ENCODE measurements at regions not wholly inside any gene's neighbourhood (a gene's known extent, or its start where the extent isn't known, plus 50 kb on each side); places are given as distances from the start of the nearest gene placed in this dataset.

DNA sequence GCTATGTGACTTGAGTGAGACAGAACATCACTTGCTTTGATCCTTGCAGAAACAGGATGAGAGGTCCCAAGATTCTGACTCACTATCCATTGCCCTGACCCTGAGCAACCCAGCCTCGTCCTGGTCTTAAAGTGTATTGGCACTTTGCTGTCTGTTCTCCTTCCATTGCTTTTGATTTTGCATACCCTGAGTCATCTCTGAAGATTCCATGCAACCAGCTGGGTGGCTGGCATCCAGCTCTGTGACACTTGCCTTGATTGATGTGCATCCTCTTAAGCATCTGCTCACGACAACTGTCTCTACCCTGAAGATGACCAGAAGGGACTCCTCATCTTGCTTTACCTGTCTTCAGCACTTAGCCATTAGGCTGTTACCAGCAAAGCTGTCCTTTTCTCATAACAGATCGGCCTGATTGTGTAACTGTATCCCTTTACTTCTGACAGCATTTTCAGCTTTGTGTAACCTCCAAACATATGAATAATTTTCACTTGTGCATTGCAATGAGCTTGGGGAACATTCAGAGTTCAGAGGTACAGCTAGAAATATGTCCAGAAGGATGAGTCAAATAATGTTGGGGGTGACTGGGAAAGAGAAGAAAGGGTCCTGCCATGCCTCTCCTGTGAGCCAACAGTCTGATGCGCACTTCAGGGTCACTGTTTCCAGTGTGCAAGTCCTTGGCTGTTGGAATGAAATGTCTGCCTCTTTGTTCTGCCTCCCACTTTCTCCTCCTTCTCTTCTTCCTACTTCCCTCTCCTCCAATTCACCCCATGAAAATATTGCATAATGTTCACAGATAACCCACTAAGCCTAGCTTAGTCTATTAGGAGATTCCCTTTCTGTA lies 249.7 kb upstream of the OSR1 start:
- H3K27ac ChIP-seq, result no peak overlapping the region
- TF ChIP-seq, protein P1, sequence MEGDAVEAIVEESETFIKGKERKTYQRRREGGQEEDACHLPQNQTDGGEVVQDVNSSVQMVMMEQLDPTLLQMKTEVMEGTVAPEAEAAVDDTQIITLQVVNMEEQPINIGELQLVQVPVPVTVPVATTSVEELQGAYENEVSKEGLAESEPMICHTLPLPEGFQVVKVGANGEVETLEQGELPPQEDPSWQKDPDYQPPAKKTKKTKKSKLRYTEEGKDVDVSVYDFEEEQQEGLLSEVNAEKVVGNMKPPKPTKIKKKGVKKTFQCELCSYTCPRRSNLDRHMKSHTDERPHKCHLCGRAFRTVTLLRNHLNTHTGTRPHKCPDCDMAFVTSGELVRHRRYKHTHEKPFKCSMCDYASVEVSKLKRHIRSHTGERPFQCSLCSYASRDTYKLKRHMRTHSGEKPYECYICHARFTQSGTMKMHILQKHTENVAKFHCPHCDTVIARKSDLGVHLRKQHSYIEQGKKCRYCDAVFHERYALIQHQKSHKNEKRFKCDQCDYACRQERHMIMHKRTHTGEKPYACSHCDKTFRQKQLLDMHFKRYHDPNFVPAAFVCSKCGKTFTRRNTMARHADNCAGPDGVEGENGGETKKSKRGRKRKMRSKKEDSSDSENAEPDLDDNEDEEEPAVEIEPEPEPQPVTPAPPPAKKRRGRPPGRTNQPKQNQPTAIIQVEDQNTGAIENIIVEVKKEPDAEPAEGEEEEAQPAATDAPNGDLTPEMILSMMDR (conservative IDR thresholded peaks at IDR 0.05), result no peak

DNA sequence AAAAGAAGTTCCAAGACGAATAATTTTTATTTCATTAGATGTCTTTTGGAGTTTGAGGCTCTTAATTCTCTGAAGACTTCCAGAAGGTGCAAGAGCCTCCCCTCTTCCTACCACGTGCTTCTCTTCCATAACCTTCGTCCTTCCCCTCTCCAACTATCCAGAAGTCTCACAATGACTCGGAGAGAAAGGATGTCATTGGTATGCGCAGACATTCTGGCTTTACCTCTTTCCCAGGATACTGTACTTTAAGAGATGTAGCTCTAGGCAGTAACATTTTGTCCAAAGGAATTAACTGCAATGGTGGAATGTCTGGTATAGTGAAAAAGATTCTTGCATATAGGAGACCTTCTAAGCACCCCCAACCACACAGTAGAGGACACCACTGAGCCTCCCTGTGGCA lies 249.0 kb upstream of the OSR1 start:
- TF ChIP-seq, protein P1 (conservative IDR thresholded peaks at IDR 0.05), result no peak
- H3K27ac ChIP-seq, result no peak overlapping the region

DNA sequence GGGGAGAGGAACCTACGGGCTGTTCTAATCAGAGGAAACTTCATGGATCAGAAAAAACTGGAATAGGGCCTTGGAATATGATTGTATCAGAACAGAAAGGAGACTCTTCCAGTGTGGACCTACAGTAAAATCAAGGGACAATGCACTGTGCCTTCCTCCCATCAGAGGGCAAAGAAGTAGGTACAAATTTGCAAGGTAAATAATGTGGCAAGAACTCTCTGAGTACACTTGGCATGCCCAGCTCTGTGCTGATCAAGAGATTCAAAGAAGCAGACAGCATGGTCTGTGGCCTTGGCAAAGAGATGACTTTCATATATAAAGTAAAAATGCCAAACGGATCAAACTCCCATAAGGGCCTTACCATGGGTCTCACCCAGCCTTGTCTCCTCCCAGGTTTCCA lies 242.6 kb upstream of the OSR1 start:
- no peak overlapping the region for H3K27ac ChIP-seq
- TF ChIP-seq, protein P1 (conservative IDR thresholded peaks at IDR 0.05), result no peak

DNA sequence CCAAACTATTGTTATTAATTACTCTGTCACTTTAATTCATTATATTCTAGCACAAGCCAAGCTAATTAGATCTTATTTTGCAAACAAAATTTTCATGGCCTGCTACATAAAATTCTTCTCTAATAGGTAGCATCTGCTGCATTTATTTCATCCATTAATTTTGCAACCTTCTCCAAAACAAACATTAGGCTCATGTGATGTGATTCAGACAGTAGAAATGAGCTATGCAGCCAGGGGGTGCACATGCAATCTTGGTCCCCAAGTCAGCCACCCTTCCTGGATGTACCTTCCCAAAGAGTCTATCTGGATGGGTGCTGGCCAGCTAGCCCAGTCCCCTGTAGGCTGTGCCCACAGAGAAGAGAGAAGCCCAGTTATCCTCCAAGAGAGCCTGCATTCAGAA lies 242.1 kb upstream of the OSR1 start:
- no peak overlapping the region for H3K27ac ChIP-seq
- TF ChIP-seq, protein P1 (conservative IDR thresholded peaks at IDR 0.05), result no peak

DNA sequence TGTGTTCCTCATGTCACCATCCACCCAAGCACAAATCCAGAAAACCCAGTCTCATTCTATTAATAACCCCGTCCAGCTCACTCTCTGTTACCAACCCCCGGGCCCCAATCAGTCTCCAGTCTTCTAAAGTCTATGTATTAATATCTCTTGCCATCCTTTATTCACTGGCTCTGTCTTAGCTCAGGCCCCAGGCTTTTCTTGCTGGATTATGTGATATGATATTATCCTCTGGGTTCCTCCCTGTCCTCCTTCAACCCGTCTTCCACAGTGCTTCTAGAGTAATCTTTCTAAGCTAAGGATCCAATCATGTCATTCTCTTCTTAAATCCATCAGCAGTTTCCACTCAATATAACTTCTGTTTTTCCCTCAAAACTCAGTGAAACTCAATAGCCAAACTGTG lies 240.5 kb upstream of the OSR1 start:
- no peak overlapping the region for H3K27ac ChIP-seq
- TF ChIP-seq, protein P1 (conservative IDR thresholded peaks at IDR 0.05), result no peak

DNA sequence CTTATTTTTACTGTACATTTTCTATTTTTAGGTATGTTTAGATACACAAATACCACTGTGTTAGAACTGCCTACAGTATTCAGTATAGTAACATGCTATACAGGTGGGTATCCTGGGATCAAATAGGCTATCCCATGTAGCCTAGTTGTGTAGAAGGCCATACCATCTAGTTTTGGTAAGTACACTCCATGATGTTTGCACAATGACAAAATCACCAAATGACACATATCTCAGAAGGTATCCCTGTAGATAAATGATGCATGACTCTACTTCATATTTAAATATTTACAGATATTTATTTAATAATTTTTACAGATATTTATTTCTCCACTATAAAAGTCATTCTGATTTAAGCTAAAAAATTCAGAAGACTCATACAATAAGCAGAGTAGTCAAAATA lies 233.8 kb upstream of the OSR1 start:
- no peak overlapping the region for H3K27ac ChIP-seq
- TF ChIP-seq, protein P1 (conservative IDR thresholded peaks at IDR 0.05), result no peak

DNA sequence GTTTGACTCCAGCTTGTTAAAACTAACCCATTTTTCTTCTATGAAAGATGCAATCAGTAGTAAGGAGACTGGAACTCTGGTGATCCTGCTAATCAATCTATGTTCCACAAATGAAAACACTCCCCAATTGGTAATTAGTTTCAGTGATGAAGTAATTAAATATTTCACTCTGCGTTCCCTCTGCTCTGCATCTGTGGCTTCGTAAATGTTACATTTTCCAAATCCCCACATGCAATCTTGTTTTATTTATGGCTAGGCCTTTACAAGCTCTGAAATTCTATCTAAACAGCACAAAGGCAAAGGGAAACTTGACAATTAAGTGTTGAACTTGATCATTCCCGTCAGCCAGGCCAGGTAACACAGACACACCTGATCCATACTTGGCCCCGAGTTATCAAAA lies 231.4 kb upstream of the OSR1 start:
- no peak overlapping the region for H3K27ac ChIP-seq
- TF ChIP-seq, protein P1 (conservative IDR thresholded peaks at IDR 0.05), result no peak
